Osteocyte (in vitro differentiated cells): ENCODE measurements at regions not wholly inside any gene's neighbourhood (a gene's known extent, or its start where the extent isn't known, plus 50 kb on each side); places are given as distances from the start of the nearest gene placed in this dataset.

Experiments used
- DNase-seq: peaks from one replicate; pipeline ENCODE4 v3.0.0; 2021; ENCODE audit warnings: mixed read lengths; ENCODE audit not compliant: unreplicated experiment; ENCODE audit errors: extremely low spot score
- H3K27ac Mint-ChIP-seq: one replicate; pipeline ENCODE4 v1.8.0; 2021; ENCODE audit warnings: mild to moderate bottlenecking, mixed read lengths; ENCODE audit not compliant: unreplicated experiment
- H3K27me3 Mint-ChIP-seq: one replicate; pipeline ENCODE4 v1.8.0; 2021; ENCODE audit warnings: mixed read lengths; ENCODE audit not compliant: unreplicated experiment
- H3K36me3 Mint-ChIP-seq: one replicate; pipeline ENCODE4 v1.8.0; 2021; ENCODE audit warnings: mixed read lengths; ENCODE audit not compliant: unreplicated experiment
- H3K4me1 Mint-ChIP-seq: one replicate; pipeline ENCODE4 v1.8.0; 2021; ENCODE audit warnings: mixed read lengths; ENCODE audit not compliant: unreplicated experiment
- H3K4me3 Mint-ChIP-seq: one replicate; pipeline ENCODE4 v1.8.0; 2021; ENCODE audit warnings: mild to moderate bottlenecking, moderate library complexity, mixed read lengths; ENCODE audit not compliant: unreplicated experiment
- H3K9me3 Mint-ChIP-seq: one replicate; pipeline ENCODE4 v1.8.0; 2021; ENCODE audit warnings: mixed read lengths; ENCODE audit not compliant: unreplicated experiment
- CTCF ChIP-seq: fragments of 200-600 bp; sonication (generic); IDR thresholded peaks from 2 replicates; pipeline ENCODE4 v1.5.0; 2021; ENCODE audit warnings: antibody characterized with exemption, mild to moderate bottlenecking, moderate library complexity

DNA sequence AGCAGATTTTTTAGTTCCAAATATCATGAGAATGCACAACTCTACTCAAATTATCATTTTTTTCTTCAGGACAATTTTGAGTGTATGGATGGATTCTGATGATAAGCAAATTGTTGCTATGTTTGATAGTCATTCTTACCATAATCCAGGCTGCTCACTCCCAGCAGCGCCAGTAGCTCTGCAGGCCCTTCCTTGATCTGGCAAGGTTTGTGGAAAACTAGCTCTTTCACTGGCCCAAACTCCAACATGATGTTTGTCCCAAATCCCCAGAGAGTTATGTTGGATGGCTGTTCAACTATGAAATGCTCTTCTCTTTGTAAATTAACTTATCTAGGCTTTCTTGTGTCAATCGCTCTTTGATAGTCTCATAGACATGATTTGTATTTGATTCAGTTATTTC is 933.7 kb downstream of the DNAJB9 start:
- Mint-ChIP-seq H3K4me1 (no peaks in the 10 kb centered on the region), H3K36me3 (no peaks in the 10 kb centered on the region), H3K27me3 (no peaks in the 10 kb centered on the region), H3K9me3 (no peaks in the 10 kb centered on the region), H3K27ac (no peak overlapping the region), H3K4me3 (no peak overlapping the region)
- no peak for DNase-seq
- no peak for TF ChIP-seq CTCF

DNA sequence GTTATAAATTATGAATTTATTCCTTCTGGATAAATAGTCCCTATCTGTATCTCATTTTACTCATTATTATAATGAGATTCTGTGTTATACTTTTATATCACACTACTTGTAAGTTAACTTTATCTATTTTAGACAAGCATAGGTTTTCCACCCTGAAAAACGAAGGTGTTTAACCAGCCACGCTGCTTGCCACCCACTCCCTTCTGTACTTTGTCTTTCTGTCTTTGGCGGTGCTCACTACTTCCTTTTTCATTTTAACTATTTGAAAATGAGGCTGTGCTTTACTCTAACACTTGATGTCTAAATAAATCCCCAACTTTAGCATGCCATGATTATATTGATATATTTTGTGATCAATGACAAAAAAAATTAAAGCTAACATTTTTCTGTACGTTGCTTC is 952.9 kb downstream of the DNAJB9 start:
- H3K27ac Mint-ChIP-seq, result no peak overlapping the region
- no peaks in the 10 kb centered on the region for H3K27me3 Mint-ChIP-seq
- no peak for DNase-seq
- no peaks in the 10 kb centered on the region for H3K9me3 Mint-ChIP-seq
- no peak overlapping the region for H3K4me3 Mint-ChIP-seq
- no peaks in the 10 kb centered on the region for H3K4me1 Mint-ChIP-seq
- no peak for TF ChIP-seq CTCF
- H3K36me3 Mint-ChIP-seq, result no peaks in the 10 kb centered on the region

DNA sequence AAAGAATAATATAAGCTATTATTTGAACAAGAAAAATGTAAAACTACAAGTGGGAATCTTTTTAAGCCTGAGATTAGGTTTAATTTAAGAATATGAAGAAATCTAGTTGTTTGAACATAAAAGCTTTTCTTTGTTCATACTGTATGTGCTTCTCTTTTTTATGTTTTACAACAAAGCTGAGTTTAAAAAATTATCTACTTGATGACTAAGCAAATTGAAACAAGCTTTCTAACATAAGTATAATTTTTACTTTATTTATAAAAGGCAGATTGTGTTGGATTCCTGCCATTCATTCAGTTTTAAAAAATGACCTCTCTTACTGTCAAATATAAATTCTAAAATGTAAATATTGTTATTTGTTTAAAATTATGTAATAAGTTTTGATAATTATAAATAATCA is 958.2 kb downstream of the DNAJB9 start:
- no peaks in the 10 kb centered on the region for H3K9me3 Mint-ChIP-seq
- no peaks in the 10 kb centered on the region for H3K27me3 Mint-ChIP-seq
- H3K27ac Mint-ChIP-seq, result no peak overlapping the region

GRCh38 chr7:109529712-109530111 is 960.0 kb downstream of the DNAJB9 start:
- DNase-seq, result no peak
- Mint-ChIP-seq H3K4me3 (no peak overlapping the region), H3K4me1 (no peaks in the 10 kb centered on the region), H3K36me3 (no peaks in the 10 kb centered on the region), H3K27me3 (no peaks in the 10 kb centered on the region), H3K27ac (no peak overlapping the region), H3K9me3 (no peaks in the 10 kb centered on the region)
- TF ChIP-seq CTCF, result no peak

More for the DNA sequence above, 958.2 kb downstream of the DNAJB9 start:
- no peak for DNase-seq
- no peaks in the 10 kb centered on the region for H3K36me3 Mint-ChIP-seq
- no peak overlapping the region for H3K4me3 Mint-ChIP-seq
- no peaks in the 10 kb centered on the region for H3K4me1 Mint-ChIP-seq
- TF ChIP-seq CTCF, result no peak

DNA sequence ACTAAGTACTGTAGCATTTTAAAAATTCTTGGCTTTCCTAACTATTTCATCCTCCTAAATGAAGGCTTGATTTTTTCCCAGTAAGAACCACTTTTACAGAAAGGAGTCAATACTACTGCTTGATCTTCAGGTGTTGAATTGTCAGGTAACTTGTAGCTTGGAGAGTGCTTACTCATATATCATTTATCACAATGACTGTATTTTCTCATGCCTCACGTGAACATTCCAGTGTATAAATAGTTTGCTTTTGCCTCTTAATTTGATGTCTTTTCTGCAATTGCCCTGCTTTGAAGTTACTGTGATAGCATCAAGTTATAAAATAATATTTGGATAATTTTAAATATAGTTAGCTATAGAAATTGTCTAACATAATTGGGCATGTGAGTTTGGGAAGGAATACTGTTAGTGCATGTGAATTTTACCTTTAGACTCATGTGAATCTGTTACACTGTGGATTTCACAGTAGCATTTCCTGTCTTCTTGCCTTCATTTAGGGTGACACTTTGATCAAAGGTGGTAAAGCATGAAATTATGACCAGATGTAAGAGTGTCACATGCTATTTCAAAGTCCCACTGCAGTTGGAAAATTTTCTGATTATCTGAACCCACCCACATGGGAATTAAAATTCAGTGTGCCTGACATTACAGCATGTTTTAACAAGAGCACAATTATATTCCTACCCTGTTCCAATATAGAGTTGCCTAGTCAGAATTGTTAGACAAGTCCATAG is 962.8 kb downstream of the DNAJB9 start:
- TF ChIP-seq CTCF, result no peak
- H3K9me3 Mint-ChIP-seq, result no peaks in the 10 kb centered on the region
- no peaks in the 10 kb centered on the region for H3K36me3 Mint-ChIP-seq
- H3K27ac Mint-ChIP-seq, result no peak overlapping the region
- H3K27me3 Mint-ChIP-seq, result no peaks in the 10 kb centered on the region
- no peaks in the 10 kb centered on the region for H3K4me1 Mint-ChIP-seq
- no peak for DNase-seq
- no peak overlapping the region for H3K4me3 Mint-ChIP-seq
